HG02870 (cell line): ENCODE measurements at regions not wholly inside any gene's neighbourhood (a gene's known extent, or its start where the extent isn't known, plus 50 kb on each side); places are given as distances from the start of the nearest gene placed in this dataset.
"Not testable (repeated sequence)": the region's sequence is repeated elsewhere in the genome, so short reads cannot be mapped to it uniquely, and the experiment has no call there.

Experiments used
- ATAC-seq: cut with Tn5 transposase; IDR thresholded peaks from one replicate; pipeline ENCODE4 v1.9.1; 2021; ENCODE audit warnings: mild to moderate bottlenecking, moderate library complexity; ENCODE audit not compliant: unreplicated experiment

- not testable (repeated sequence) for ATAC-seq
Measured at GRCh38 chr13:48883786-48884185, 91.9 kb upstream of the FNDC3A start.

- ATAC-seq = no peak
Measured at GRCh38 chr13:48885027-48885395, 90.7 kb upstream of the FNDC3A start.

- no peak for ATAC-seq
Measured at GRCh38 chr13:48888613-48889012, 87.1 kb upstream of the FNDC3A start.

- no peak for ATAC-seq
Measured at GRCh38 chr13:48890391-48890790, 85.3 kb upstream of the FNDC3A start.

- no peak for ATAC-seq
Measured at GRCh38 chr13:48891586-48891985, 84.1 kb upstream of the FNDC3A start.

GRCh38 chr13:48892053-48892687 is 83.5 kb upstream of the FNDC3A start:
- peak; percentile 95 for ATAC-seq

- ATAC-seq = no peak
Measured at GRCh38 chr13:48892688-48893075, 83.0 kb upstream of the FNDC3A start.

GRCh38 chr13:48896312-48896711 is 79.4 kb upstream of the FNDC3A start:
- ATAC-seq = no peak

GRCh38 chr13:48901781-48902180 is 73.9 kb upstream of the FNDC3A start:
- no peak for ATAC-seq

- no peak for ATAC-seq
Measured at GRCh38 chr13:48902368-48902767, 73.3 kb upstream of the FNDC3A start.

- no peak for ATAC-seq
Measured at GRCh38 chr13:48904668-48905290, 70.9 kb upstream of the FNDC3A start.

- no peak for ATAC-seq
Measured at GRCh38 chr13:48906200-48906599, 69.5 kb upstream of the FNDC3A start.

- ATAC-seq = no peak
Measured at GRCh38 chr13:48908381-48909055, 67.2 kb upstream of the FNDC3A start.

- ATAC-seq = no peak
Measured at GRCh38 chr13:48909056-48909389, 66.7 kb upstream of the FNDC3A start.

- no peak for ATAC-seq
Measured at GRCh38 chr13:48910686-48911085, 65.0 kb upstream of the FNDC3A start.

GRCh38 chr13:48919751-48920150 is 56.0 kb upstream of the FNDC3A start:
- no peak for ATAC-seq

- no peak for ATAC-seq
Measured at GRCh38 chr13:48920730-48921129, 55.0 kb upstream of the FNDC3A start.

GRCh38 chr13:48923376-48923775 is 52.3 kb upstream of the FNDC3A start:
- no peak for ATAC-seq

GRCh38 chr13:48925001-48925400 is 50.7 kb upstream of the FNDC3A start:
- no peak for ATAC-seq
